ENCODE measurements at regions not wholly inside any gene's neighbourhood (a gene's known extent, or its start where the extent isn't known, plus 50 kb on each side); places are given as distances from the start of the nearest gene placed in this dataset.

- CTCF ChIA-PET (ENCODE audit: unreplicated experiment), result no interaction called here
- Histone ChIP-seq H3K27ac (ENCODE audit: low read depth, low read length, poor library complexity, severe bottlenecking) (no peak overlapping the region), H3K9me3 (ENCODE audit: low read length) (no peaks in the 10 kb centered on the region), H2AFZ (ENCODE audit: low read length) (no peak overlapping the region), H3K36me3 (ENCODE audit: insufficient read depth, low read length) (no peaks in the 10 kb centered on the region), H3K9me2 (ENCODE audit: insufficient read depth, low read length) (no peaks in the 10 kb centered on the region), H3K4me3 (ENCODE audit: low read depth, low read length, poor library complexity, severe bottlenecking) (no peak overlapping the region), H4K20me1 (ENCODE audit: insufficient read depth, low read length) (no peaks in the 10 kb centered on the region), H3K4me2 (ENCODE audit: low read length) (no peak overlapping the region), H3K79me2 (ENCODE audit: insufficient read depth, low read depth, low read length) (no peaks in the 10 kb centered on the region), H3K4me1 (ENCODE audit: insufficient read depth, low read length, poor library complexity, severe bottlenecking) (no peaks in the 10 kb centered on the region)
- POLR2A ChIA-PET, result no interaction called here
- intact Hi-C loops (cut with micrococcal nuclease; ENCODE audit: unreplicated experiment), result no loop called here
- no peak for TF ChIP-seq CTCF (conservative IDR thresholded peaks at IDR 0.05; ENCODE audit: low read length)
- TF ChIP-seq EZH2phosphoT487 (IDR thresholded peaks at IDR 0.05; ENCODE audit: borderline replicate concordance, low read depth, low read length), result no peak
- no TSS peak for BruUV-seq (replicated peaks)
- no peak for DNase-seq (ENCODE audit: low spot score)
Measured at GRCh38 chr10:81314471-81314870, 560.5 kb upstream of the NRG3 start.

- Histone ChIP-seq H3K4me1 (ENCODE audit: insufficient read depth, low read length, poor library complexity, severe bottlenecking) (no peaks in the 10 kb centered on the region), H4K20me1 (ENCODE audit: insufficient read depth, low read length) (no peaks in the 10 kb centered on the region), H3K36me3 (ENCODE audit: insufficient read depth, low read length) (no peaks in the 10 kb centered on the region), H3K4me2 (ENCODE audit: low read length) (no peak overlapping the region), H3K79me2 (ENCODE audit: insufficient read depth, low read depth, low read length) (no peaks in the 10 kb centered on the region), H3K4me3 (ENCODE audit: low read depth, low read length, poor library complexity, severe bottlenecking) (no peak overlapping the region), H3K27ac (ENCODE audit: low read depth, low read length, poor library complexity, severe bottlenecking) (no peak overlapping the region), H2AFZ (ENCODE audit: low read length) (no peak overlapping the region), H3K9me3 (ENCODE audit: low read length) (no peaks in the 10 kb centered on the region), H3K9me2 (ENCODE audit: insufficient read depth, low read length) (no peaks in the 10 kb centered on the region)
- ChIA-PET CTCF (ENCODE audit: unreplicated experiment) (no interaction called here), POLR2A (no interaction called here)
- intact Hi-C loops (cut with micrococcal nuclease; ENCODE audit: unreplicated experiment), result no loop called here
- no TSS peak for BruUV-seq (replicated peaks)
- TF ChIP-seq CTCF (conservative IDR thresholded peaks at IDR 0.05; ENCODE audit: low read length) (no peak), EZH2phosphoT487 (IDR thresholded peaks at IDR 0.05; ENCODE audit: borderline replicate concordance, low read depth, low read length) (no peak)
- no peak for DNase-seq (ENCODE audit: low spot score)
Measured at GRCh38 chr10:81315026-81315425, 560.0 kb upstream of the NRG3 start.

GRCh38 chr10:81348003-81348402 is 527.0 kb upstream of the NRG3 start:
- Histone ChIP-seq H2AFZ (ENCODE audit: low read length) (no peak overlapping the region), H3K9me2 (ENCODE audit: insufficient read depth, low read length) (no peaks in the 10 kb centered on the region; the same call in 1 of the 2 replicates), H4K20me1 (ENCODE audit: insufficient read depth, low read length) (no peaks in the 10 kb centered on the region), H3K79me2 (ENCODE audit: insufficient read depth, low read depth, low read length) (no peaks in the 10 kb centered on the region), H3K4me3 (ENCODE audit: low read depth, low read length, poor library complexity, severe bottlenecking) (no peak overlapping the region), H3K36me3 (ENCODE audit: insufficient read depth, low read length) (no peaks in the 10 kb centered on the region), H3K9me3 (ENCODE audit: low read length) (no peaks in the 10 kb centered on the region), H3K27ac (ENCODE audit: low read depth, low read length, poor library complexity, severe bottlenecking) (no peak overlapping the region), H3K4me1 (ENCODE audit: insufficient read depth, low read length, poor library complexity, severe bottlenecking) (no peaks in the 10 kb centered on the region), H3K4me2 (ENCODE audit: low read length) (no peak overlapping the region)
- no peak for DNase-seq (ENCODE audit: low spot score)
- ChIA-PET POLR2A (no interaction called here), CTCF (ENCODE audit: unreplicated experiment) (no interaction called here)
- intact Hi-C loops (cut with micrococcal nuclease; ENCODE audit: unreplicated experiment), result no loop called here
- BruUV-seq (replicated peaks), result no TSS peak
- TF ChIP-seq CTCF (conservative IDR thresholded peaks at IDR 0.05; ENCODE audit: low read length) (0 out of 2 replicates have a peak, but pooled peaks have one; percentile 13), EZH2phosphoT487 (IDR thresholded peaks at IDR 0.05; ENCODE audit: borderline replicate concordance, low read depth, low read length) (no peak)

All from OCI-LY7 (cell line).